ENCODE measurements at regions not wholly inside any gene's neighbourhood (a gene's known extent, or its start where the extent isn't known, plus 50 kb on each side); places are given as distances from the start of the nearest gene placed in this dataset.

- TF ChIP-seq POLR2A (IDR thresholded peaks at IDR 0.05; ENCODE audit: low read length) (no peak), GATA1 (IDR thresholded peaks at IDR 0.05; ENCODE audit: low read depth, low read length) (no peak)
Observed at GRCh38 chr5:152140347-152140746, 215.7 kb upstream of the GLRA1 start.

Data from erythroblast (primary cell).